Stimulated activated CD4-positive, alpha-beta T cell treated with anti-CD3 and anti-CD28 coated beads, Interleukin-15, amount 100 ng/mL, for 48 hours (primary cell): ENCODE measurements at regions not wholly inside any gene's neighbourhood (a gene's known extent, or its start where the extent isn't known, plus 50 kb on each side); places are given as distances from the start of the nearest gene placed in this dataset.

Source experiments
- DNase-seq, 2 donors: peaks; one replicate each; pipeline ENCODE4 v3.0.0-alpha.2; 2020; ENCODE audit warnings: low read depth in 2 of 2

GRCh38 chr10:3467052-3467951 lies 294.7 kb upstream of the PITRM1 start:
- DNase-seq, result no peak

- no peak for DNase-seq
Measured at GRCh38 chr10:3465406-3465891, 292.9 kb upstream of the PITRM1 start.

GRCh38 chr10:3464760-3465405 lies 292.3 kb upstream of the PITRM1 start:
- no peak for DNase-seq

- no peak for DNase-seq
Measured at GRCh38 chr10:3460420-3461128, 288.0 kb upstream of the PITRM1 start.

- no peak for DNase-seq
Measured at GRCh38 chr10:3455385-3456334, 283.1 kb upstream of the PITRM1 start.

GRCh38 chr10:3452683-3453361 lies 280.2 kb upstream of the PITRM1 start:
- no peak for DNase-seq

- no peak for DNase-seq
Measured at GRCh38 chr10:3452173-3452626, 279.6 kb upstream of the PITRM1 start.

- DNase-seq, result no peak
Measured at GRCh38 chr10:3451516-3452172, 279.1 kb upstream of the PITRM1 start.

- no peak for DNase-seq
Measured at GRCh38 chr10:3446221-3446620, 273.6 kb upstream of the PITRM1 start.

- DNase-seq, result no peak
Measured at GRCh38 chr10:3445648-3446047, 273.1 kb upstream of the PITRM1 start.

- no peak for DNase-seq
Measured at GRCh38 chr10:3442451-3442990, 269.9 kb upstream of the PITRM1 start.

GRCh38 chr10:3439183-3439582 lies 266.6 kb upstream of the PITRM1 start:
- no peak for DNase-seq

GRCh38 chr10:3438606-3439005 lies 266.0 kb upstream of the PITRM1 start:
- DNase-seq, result no peak

GRCh38 chr10:3435671-3436070 lies 263.1 kb upstream of the PITRM1 start:
- no peak for DNase-seq

GRCh38 chr10:3433988-3434387 lies 261.4 kb upstream of the PITRM1 start:
- no peak for DNase-seq

- DNase-seq, result no peak
Measured at GRCh38 chr10:3433131-3433530, 260.5 kb upstream of the PITRM1 start.

GRCh38 chr10:3432081-3432825 lies 259.7 kb upstream of the PITRM1 start:
- DNase-seq, result no peak

GRCh38 chr10:3430501-3430900 lies 257.9 kb upstream of the PITRM1 start:
- no peak for DNase-seq

- DNase-seq, result no peak
Measured at GRCh38 chr10:3429676-3430075, 257.1 kb upstream of the PITRM1 start.
